ENCODE measurements at regions not wholly inside any gene's neighbourhood (a gene's known extent, or its start where the extent isn't known, plus 50 kb on each side); places are given as distances from the start of the nearest gene placed in this dataset.

DNA sequence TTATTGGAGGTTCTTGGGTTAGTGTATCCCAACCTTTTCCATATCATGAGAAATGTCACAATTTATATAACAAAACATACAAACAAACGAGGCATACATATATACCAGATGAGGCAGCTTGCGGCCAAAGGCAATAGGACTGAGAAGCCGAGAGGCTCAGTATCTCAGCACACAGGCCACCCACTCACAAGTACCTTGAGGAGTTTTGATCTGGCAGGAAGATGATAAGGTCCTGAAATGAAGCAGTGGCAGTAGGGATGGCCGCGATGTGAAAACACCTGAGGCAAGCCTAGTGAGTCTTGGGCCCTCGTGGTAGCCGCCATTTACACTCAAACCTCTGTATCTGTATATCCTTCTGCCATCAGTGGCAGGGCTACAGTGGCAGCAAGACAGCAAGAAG, 55.3 kb upstream of the PRPS1 start:
- intact Hi-C loops (cut with DNase I; ENCODE audit: low total_unique reads) = no loop called here
- Histone ChIP-seq H3K27me3 (no peaks in the 10 kb centered on the region), H3K4me3 (no peak overlapping the region), H3K36me3 (ENCODE audit: low read depth, missing control alignments) (no peaks in the 10 kb centered on the region), H3K27ac (no peak overlapping the region), H3K9me3 (no peaks in the 10 kb centered on the region), H3K4me1 (no peaks in the 10 kb centered on the region)
- no peak for TF ChIP-seq POLR2A (IDR thresholded peaks at IDR 0.05)
- TF ChIP-seq, protein P1, sequence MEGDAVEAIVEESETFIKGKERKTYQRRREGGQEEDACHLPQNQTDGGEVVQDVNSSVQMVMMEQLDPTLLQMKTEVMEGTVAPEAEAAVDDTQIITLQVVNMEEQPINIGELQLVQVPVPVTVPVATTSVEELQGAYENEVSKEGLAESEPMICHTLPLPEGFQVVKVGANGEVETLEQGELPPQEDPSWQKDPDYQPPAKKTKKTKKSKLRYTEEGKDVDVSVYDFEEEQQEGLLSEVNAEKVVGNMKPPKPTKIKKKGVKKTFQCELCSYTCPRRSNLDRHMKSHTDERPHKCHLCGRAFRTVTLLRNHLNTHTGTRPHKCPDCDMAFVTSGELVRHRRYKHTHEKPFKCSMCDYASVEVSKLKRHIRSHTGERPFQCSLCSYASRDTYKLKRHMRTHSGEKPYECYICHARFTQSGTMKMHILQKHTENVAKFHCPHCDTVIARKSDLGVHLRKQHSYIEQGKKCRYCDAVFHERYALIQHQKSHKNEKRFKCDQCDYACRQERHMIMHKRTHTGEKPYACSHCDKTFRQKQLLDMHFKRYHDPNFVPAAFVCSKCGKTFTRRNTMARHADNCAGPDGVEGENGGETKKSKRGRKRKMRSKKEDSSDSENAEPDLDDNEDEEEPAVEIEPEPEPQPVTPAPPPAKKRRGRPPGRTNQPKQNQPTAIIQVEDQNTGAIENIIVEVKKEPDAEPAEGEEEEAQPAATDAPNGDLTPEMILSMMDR (IDR thresholded peaks at IDR 0.05) = no peak
- DNase-seq = no peak
- WGBS, 2 donors = 89 to 93% methylated on average over 5 to 7 of the region's 7 CpGs

DNA sequence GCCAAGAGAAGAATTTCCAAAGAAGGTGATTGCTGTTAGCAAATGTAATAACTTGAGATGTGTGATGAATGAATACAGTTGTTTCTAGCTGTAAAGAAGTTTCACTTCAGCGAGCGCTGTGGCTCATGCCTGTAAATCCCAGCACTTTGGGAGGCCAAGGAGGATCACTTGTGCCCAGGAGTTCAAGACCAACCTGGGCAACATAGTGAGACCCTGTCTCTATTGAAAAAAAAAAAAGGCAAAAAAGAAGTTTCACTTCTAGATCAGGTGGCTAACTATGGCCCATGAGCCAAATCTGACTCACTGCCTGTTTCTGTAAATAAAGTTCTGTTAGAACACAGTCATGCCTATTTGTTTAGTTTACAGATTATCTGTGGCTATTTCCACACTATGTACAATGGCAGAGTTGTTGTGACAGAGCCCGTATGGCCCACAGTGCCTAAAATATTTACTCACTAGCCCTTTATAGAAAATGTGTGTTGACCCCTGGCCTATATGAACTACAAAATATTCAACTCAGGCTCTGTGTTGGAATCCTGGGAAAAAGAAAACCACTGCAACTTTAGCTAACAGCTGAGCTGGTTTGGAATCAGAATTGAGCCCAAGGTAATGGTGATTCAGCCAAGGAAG, 54.1 kb upstream of the PRPS1 start:
- no peaks in the 10 kb centered on the region for H3K9me3 ChIP-seq
- no peak overlapping the region for H3K4me3 ChIP-seq
- intact Hi-C loops (cut with DNase I; ENCODE audit: low total_unique reads) = no loop called here
- H3K36me3 ChIP-seq (ENCODE audit: low read depth, missing control alignments) = no peaks in the 10 kb centered on the region
- H3K4me1 ChIP-seq = no peaks in the 10 kb centered on the region
- H3K27me3 ChIP-seq = no peaks in the 10 kb centered on the region
- DNase-seq = no peak
- H3K27ac ChIP-seq = no peak overlapping the region
- TF ChIP-seq, protein P1 (IDR thresholded peaks at IDR 0.05) = no peak
- no peak for TF ChIP-seq POLR2A (IDR thresholded peaks at IDR 0.05)
- WGBS, 2 donors = 80 to 90% methylated on average over 1 to 3 of the region's 3 CpGs

DNA sequence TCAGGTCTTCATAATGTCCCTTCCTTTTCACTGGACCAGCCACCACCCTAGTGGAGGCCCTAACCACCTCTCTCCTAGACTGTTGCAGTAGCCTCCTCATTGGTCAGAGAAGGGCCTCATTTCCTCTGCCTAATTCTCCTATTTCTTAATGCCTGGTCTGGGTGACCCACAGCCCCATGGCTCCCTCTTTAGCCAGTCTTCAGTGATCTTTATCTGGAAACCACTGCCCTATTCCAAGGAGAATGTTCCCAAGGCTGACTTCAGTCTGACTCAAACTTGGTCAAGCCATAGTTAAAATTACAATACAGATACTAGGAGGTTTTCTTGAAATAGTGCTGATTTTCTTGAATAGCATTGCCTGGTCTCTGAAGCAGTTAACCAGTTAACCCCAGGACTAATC, 53.6 kb upstream of the PRPS1 start:
- intact Hi-C loops (cut with DNase I; ENCODE audit: low total_unique reads) = no loop called here
- Histone ChIP-seq H3K36me3 (ENCODE audit: low read depth, missing control alignments) (no peaks in the 10 kb centered on the region), H3K9me3 (no peaks in the 10 kb centered on the region), H3K4me3 (no peak overlapping the region), H3K27me3 (no peaks in the 10 kb centered on the region), H3K27ac (no peak overlapping the region), H3K4me1 (no peaks in the 10 kb centered on the region)
- TF ChIP-seq, protein P1 (IDR thresholded peaks at IDR 0.05) = no peak
- TF ChIP-seq POLR2A (IDR thresholded peaks at IDR 0.05) = no peak
- no peak for DNase-seq

DNA sequence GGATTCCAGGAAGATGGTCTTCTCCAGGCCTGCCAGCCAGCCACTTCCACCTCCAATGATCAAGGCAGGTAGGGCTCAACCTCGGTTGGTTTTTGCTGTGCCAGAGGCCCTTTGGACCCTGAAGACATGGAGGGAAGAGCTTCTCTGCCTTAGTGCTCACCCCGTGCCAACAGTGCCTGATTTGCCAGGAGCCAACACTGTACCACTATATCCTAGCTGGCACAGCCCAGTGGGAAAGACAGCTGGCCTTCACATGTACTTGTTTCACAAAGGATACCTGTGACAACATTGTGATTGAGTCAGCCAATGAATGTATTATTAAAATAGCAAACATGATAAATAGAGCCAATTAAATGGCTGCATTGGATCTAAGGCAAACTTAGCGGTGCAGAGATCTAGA, 51.9 kb upstream of the PRPS1 start:
- no peak for TF ChIP-seq POLR2A (IDR thresholded peaks at IDR 0.05)
- TF ChIP-seq, protein P1 (IDR thresholded peaks at IDR 0.05) = no peak
- H3K9me3 ChIP-seq = no peaks in the 10 kb centered on the region
- 94 to 95% methylated on average over 2 to 3 of the region's 3 CpGs for WGBS, 2 donors
- H3K4me3 ChIP-seq = no peak overlapping the region
- H3K27ac ChIP-seq = no peak overlapping the region
- no peaks in the 10 kb centered on the region for H3K36me3 ChIP-seq (ENCODE audit: low read depth, missing control alignments)
- H3K4me1 ChIP-seq = no peaks in the 10 kb centered on the region
- H3K27me3 ChIP-seq = no peaks in the 10 kb centered on the region
- no peak for DNase-seq
- intact Hi-C loops (cut with DNase I; ENCODE audit: low total_unique reads) = no loop called here

DNA sequence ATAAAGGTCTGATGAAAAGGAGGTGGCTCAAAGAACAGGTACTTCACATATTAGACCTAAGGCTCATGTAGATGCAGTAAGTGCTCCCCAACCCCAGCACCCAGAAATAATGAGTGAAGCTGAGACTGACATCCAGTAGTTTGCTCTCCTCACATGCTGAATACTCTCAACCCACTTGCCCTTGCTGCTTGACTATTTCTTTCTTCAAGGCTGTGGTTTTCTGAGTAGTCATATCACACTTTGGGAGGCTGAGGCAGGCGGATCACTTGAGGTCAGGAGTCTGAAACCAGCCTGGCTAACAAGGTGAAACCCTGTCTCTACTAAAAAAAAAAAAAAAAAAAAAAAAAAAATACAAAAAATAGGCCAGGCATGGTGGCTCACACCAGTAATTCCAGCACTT, 51.5 kb upstream of the PRPS1 start:
- H3K36me3 ChIP-seq (ENCODE audit: low read depth, missing control alignments) = no peaks in the 10 kb centered on the region
- no peaks in the 10 kb centered on the region for H3K4me1 ChIP-seq
- H3K4me3 ChIP-seq = no peak overlapping the region
- H3K27me3 ChIP-seq = no peaks in the 10 kb centered on the region
- no peak for TF ChIP-seq POLR2A (IDR thresholded peaks at IDR 0.05)
- TF ChIP-seq, protein P1 (IDR thresholded peaks at IDR 0.05) = no peak
- no peak for DNase-seq
- intact Hi-C loops (cut with DNase I; ENCODE audit: low total_unique reads) = no loop called here
- no peak overlapping the region for H3K27ac ChIP-seq
- WGBS, 2 donors = 100% methylated on average over 1 of the region's 1 CpG
- no peaks in the 10 kb centered on the region for H3K9me3 ChIP-seq
